Heart right ventricle (tissue), 16 donors: ENCODE measurements at regions not wholly inside any gene's neighbourhood (a gene's known extent, or its start where the extent isn't known, plus 50 kb on each side); places are given as distances from the start of the nearest gene placed in this dataset.

Experiments used
- ATAC-seq, 8 donors: fragments of 200-7000 bp; cut with Tn5 transposase; one replicate each; pipeline ENCODE4 v1.9.1; 2020; ENCODE audit warnings: mild to moderate bottlenecking in 8 of 8, moderate library complexity in 8 of 8, moderate number of reproducible peaks in 1 of 8
- DNase-seq, 2 donors: peaks; one replicate each; pipeline ENCODE4 v3.0.0-alpha.2; 2020
- H3K27ac ChIP-seq, 10 donors: fragments of 200-600 bp; sonication (generic) in 2 of 10; one replicate each; pipeline versions ENCODE4 v1.5.0 to v1.8.0; 2020 to 2022; ENCODE audit warnings: mild to moderate bottlenecking in 3 of 10
- H3K27me3 ChIP-seq, 7 donors: fragments of 200-600 bp; one replicate each; pipeline ENCODE4 v1.8.0; 2021 to 2022; ENCODE audit warnings: mild to moderate bottlenecking in 2 of 7
- H3K36me3 ChIP-seq, 9 donors: fragments of 200-600 bp; sonication (generic) in 1 of 9; one replicate each; pipeline versions ENCODE4 v1.5.0 to v1.8.0; 2020 to 2022; ENCODE audit warnings: mild to moderate bottlenecking in 2 of 9
- H3K4me1 ChIP-seq, 9 donors: fragments of 200-600 bp; sonication (generic) in 1 of 9; one replicate each; pipeline versions ENCODE4 v1.5.0 to v1.8.0; 2020 to 2022; ENCODE audit warnings: mild to moderate bottlenecking in 4 of 9
- H3K4me3 ChIP-seq, 10 donors: fragments of 200-600 bp; sonication (generic) in 2 of 10; one replicate each; pipeline versions ENCODE4 v1.5.0 to v1.8.0; 2020 to 2022; ENCODE audit warnings: mild to moderate bottlenecking in 7 of 10, moderate library complexity in 2 of 10
- H3K9me3 ChIP-seq, 11 donors: fragments of 200-600 bp in 10 of 11; sonication (generic) in 2 of 11; one replicate each; pipeline versions ENCODE4 v1.5.0 to v1.8.0; 2013 to 2022; ENCODE audit warnings: mild to moderate bottlenecking in 2 of 11, control low read depth in 1 of 11, moderate library complexity in 1 of 11
- CTCF ChIP-seq, 9 donors: fragments of 200-600 bp; sonication (generic) in 2 of 9; IDR thresholded peaks; one replicate each; pipeline versions ENCODE4 v1.5.0 to v1.8.0; 2021 to 2022; ENCODE audit warnings: antibody characterized with exemption in 9 of 9, mild to moderate bottlenecking in 5 of 9, moderate library complexity in 1 of 9
- WGBS, 2 donors: extraction: QIAGEN DNeasy Blood & Tissue Kit; methylation state at CpG; one replicate each; pipeline ENCODE4 v1.1.7; 2013; ENCODE audit warnings: inconsistent platforms in 1 of 2; 5-methylcytosine and 5-hydroxymethylcytosine counted together
- intact Hi-C, 10 donors: fragments of 100-400 bp; cut with DNase I; formaldehyde crosslinking; loops; one replicate each; pipeline versions ENCODE4 v1.11.1 to v1.14.2; 2022
- donor health status: Arrhythmogenic right ventricular cardiomyopathy.
- donor health status: ischemic (EF 13 %, LVEDD 7.1; RV severe dilation, severe dysfunction).
- donor health status: healthy with polysubstance abuse.
- donor health status: DM: no; HTN: yes; CAD: no.
- donor health status: DM: no; HTN: no; CAD: no.
- donor health status: ischemic (EF 25% LVEDD 6.9; RV normal size, moderate dysfunction).
- donor health status: ischemic (EF 25% LVEDD 5.7; RV mildly dilated, moderate dysfunction).
- donor health status: healthy.
- donor health status: DM: yes; HTN: yes; CAD: no.
- donor health status: Ischemic cardiomyopathy.
- donor health status: ischemic (EF 35%, LVEDD 5.7; RV mildly dilated, moderate dysfunction).
- donor health status: nonischemic (EF 11% LVEDD 7.7; RV severe dilation, severe dysfunction).
- donor health status: DM: yes; HTN: yes; CAD: no.
- donor health status: PGD.
- donor health status: ischemic (EF 29% LVEDD 5.4; RV normal size, mild dysfunction).
- donor health status: nonischemic (EF 23%, LVEDD 6.1; RV moderate dilation, normal function).

GRCh38 chr12:87930033-87930432 lies 99.2 kb downstream of the C12orf50 start:
- no peak for ATAC-seq
- Histone ChIP-seq H3K27me3 (no peaks in the 10 kb centered on the region), H3K9me3 (no peaks in the 10 kb centered on the region), H3K36me3 (no peaks in the 10 kb centered on the region), H3K27ac (no peak overlapping the region), H3K4me1 (no peaks in the 10 kb centered on the region), H3K4me3 (no peak overlapping the region)
- intact Hi-C loops, result loop anchor here in 1 of 10 donors (10.0 kb wide), 1 partner anchor 55 kb away; no protein-coding TSS in a partner anchor
- no peak for DNase-seq
- 79 to 81% methylated on average over 2 of the region's 2 CpGs for WGBS, 2 donors
- no peak for TF ChIP-seq CTCF (IDR thresholded peaks at IDR 0.05)

- no peak overlapping the region for H3K27ac ChIP-seq
- TF ChIP-seq CTCF (IDR thresholded peaks at IDR 0.05), result no peak
- no peaks in the 10 kb centered on the region for H3K27me3 ChIP-seq
- H3K4me1 ChIP-seq, result no peaks in the 10 kb centered on the region
- H3K36me3 ChIP-seq, result no peaks in the 10 kb centered on the region
- no peak overlapping the region for H3K4me3 ChIP-seq
- ATAC-seq (no peak), DNase-seq (no peak)
- intact Hi-C loops, result no loop called here
- 78 to 84% methylated on average over 2 of the region's 2 CpGs for WGBS, 2 donors
- H3K9me3 ChIP-seq, result no peaks in the 10 kb centered on the region
These were observed 99.9 kb downstream of the C12orf50 start for GRCh38 chr12:87929346-87929745.

GRCh38 chr12:87928031-87928430 lies 101.2 kb downstream of the C12orf50 start:
- Histone ChIP-seq H3K9me3 (no peaks in the 10 kb centered on the region), H3K27ac (no peak overlapping the region), H3K27me3 (no peaks in the 10 kb centered on the region), H3K4me3 (no peak overlapping the region), H3K36me3 (no peaks in the 10 kb centered on the region), H3K4me1 (no peaks in the 10 kb centered on the region)
- intact Hi-C loops, result no loop called here
- ATAC-seq, result no peak
- WGBS, 2 donors, result 41 to 45% methylated on average over 1 of the region's 1 CpG
- TF ChIP-seq CTCF (IDR thresholded peaks at IDR 0.05), result no peak
- no peak for DNase-seq

- H3K9me3 ChIP-seq, result no peaks in the 10 kb centered on the region
- no peak for DNase-seq
- intact Hi-C loops, result no loop called here
- no peaks in the 10 kb centered on the region for H3K27me3 ChIP-seq
- TF ChIP-seq CTCF (IDR thresholded peaks at IDR 0.05), result no peak
- H3K4me3 ChIP-seq, result no peak overlapping the region
- H3K4me1 ChIP-seq, result no peaks in the 10 kb centered on the region
- H3K36me3 ChIP-seq, result no peaks in the 10 kb centered on the region
- 78 to 81% methylated on average over 2 of the region's 2 CpGs for WGBS, 2 donors
- ATAC-seq, result no peak
- no peak overlapping the region for H3K27ac ChIP-seq
These were observed 104.2 kb downstream of the C12orf50 start for GRCh38 chr12:87925021-87925420.

- no peaks in the 10 kb centered on the region for H3K36me3 ChIP-seq
- no peak for TF ChIP-seq CTCF (IDR thresholded peaks at IDR 0.05)
- intact Hi-C loops, result no loop called here
- H3K4me3 ChIP-seq, result no peak overlapping the region
- H3K27me3 ChIP-seq, result no peaks in the 10 kb centered on the region
- no peak overlapping the region for H3K27ac ChIP-seq
- no peaks in the 10 kb centered on the region for H3K9me3 ChIP-seq
- no peak for ATAC-seq
- no peak for DNase-seq
- no peaks in the 10 kb centered on the region for H3K4me1 ChIP-seq
These were observed 105.1 kb downstream of the C12orf50 start for GRCh38 chr12:87924149-87924548.
